ENCODE measurements at regions not wholly inside any gene's neighbourhood (a gene's known extent, or its start where the extent isn't known, plus 50 kb on each side); places are given as distances from the start of the nearest gene placed in this dataset.

- DNase-seq = no peak
Observed at GRCh38 chr4:3704669-3705068, 61.5 kb upstream of the ADRA2C start.

- no peak for DNase-seq
Observed at GRCh38 chr4:3703677-3704521, 62.3 kb upstream of the ADRA2C start.

GRCh38 chr4:3703343-3703676 lies 62.9 kb upstream of the ADRA2C start:
- no peak for DNase-seq

GRCh38 chr4:3702561-3703221 lies 63.5 kb upstream of the ADRA2C start:
- DNase-seq = no peak

GRCh38 chr4:3701736-3702560 lies 64.2 kb upstream of the ADRA2C start:
- no peak for DNase-seq

- DNase-seq = no peak
Observed at GRCh38 chr4:3701271-3701734, 64.9 kb upstream of the ADRA2C start.

GRCh38 chr4:3700736-3701135 lies 65.4 kb upstream of the ADRA2C start:
- DNase-seq = no peak

- no peak for DNase-seq
Observed at GRCh38 chr4:3700223-3700622, 66.0 kb upstream of the ADRA2C start.

- DNase-seq = no peak
Observed at GRCh38 chr4:3699678-3700077, 66.5 kb upstream of the ADRA2C start.

GRCh38 chr4:3699261-3699660 lies 66.9 kb upstream of the ADRA2C start:
- no peak for DNase-seq

GRCh38 chr4:3697033-3697432 lies 69.2 kb upstream of the ADRA2C start:
- DNase-seq = no peak

- DNase-seq = no peak
Observed at GRCh38 chr4:3690551-3691152, 75.5 kb upstream of the ADRA2C start.

GRCh38 chr4:3689576-3690550 lies 76.3 kb upstream of the ADRA2C start:
- DNase-seq = no peak

GRCh38 chr4:3689006-3689405 lies 77.2 kb upstream of the ADRA2C start:
- no peak for DNase-seq

- no peak for DNase-seq
Observed at GRCh38 chr4:3688018-3688998, 77.9 kb upstream of the ADRA2C start.

- DNase-seq = no peak
Observed at GRCh38 chr4:3687538-3687937, 78.6 kb upstream of the ADRA2C start.

- DNase-seq = no peak
Observed at GRCh38 chr4:3686753-3687152, 79.4 kb upstream of the ADRA2C start.

- no peak for DNase-seq
Observed at GRCh38 chr4:3685081-3685645, 81.0 kb upstream of the ADRA2C start.

- DNase-seq = no peak
Observed at GRCh38 chr4:3684546-3684945, 81.6 kb upstream of the ADRA2C start.

- DNase-seq = no peak
Observed at GRCh38 chr4:3683744-3684421, 82.3 kb upstream of the ADRA2C start.
